ENCODE measurements at regions not wholly inside any gene's neighbourhood (a gene's known extent, or its start where the extent isn't known, plus 50 kb on each side); places are given as distances from the start of the nearest gene placed in this dataset.

DNA sequence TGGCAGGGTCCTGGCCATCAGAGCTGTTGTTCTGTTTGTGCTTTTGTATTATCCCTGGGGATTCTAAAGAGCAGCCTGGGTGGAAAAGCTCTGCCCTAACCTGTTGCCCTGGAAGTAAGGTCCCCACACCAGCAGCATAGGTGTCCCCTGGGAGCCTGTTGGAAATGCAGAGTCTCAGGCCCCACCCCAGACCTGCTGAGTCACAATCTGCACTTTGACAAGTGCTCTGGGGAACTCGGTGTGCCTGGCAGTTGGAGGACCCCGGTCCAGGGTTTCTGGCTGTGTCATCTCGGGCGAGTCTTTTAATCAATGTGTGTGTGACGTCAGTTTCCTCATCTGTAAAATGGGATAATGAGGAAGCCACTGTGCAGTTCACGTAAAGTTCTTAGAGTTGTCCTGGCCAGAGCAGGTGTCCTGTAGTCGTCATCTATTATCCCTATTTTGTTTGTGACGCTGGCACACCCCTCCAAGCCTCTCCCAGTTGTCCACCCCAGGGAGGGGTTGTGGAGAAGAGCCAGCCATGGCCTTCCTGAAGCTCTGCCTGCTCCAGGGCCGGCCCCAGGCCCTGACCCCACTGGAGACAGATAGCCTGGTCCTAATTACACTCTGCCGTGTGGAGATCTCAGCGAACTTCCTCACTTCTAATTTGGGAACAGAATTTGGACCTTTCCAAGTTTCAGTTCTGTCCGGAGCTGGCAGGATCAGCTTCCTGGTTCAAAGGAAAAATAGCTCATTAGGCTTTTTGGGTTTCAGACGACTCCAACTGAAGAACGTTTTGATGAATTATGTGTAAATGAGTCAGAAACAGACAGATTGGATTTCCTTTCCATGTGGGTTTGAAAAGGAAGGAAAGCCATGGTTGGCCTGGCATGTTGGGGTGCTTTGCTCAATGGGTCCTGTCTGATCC is 295.7 kb upstream of the FOXF1 start:
- peak overlapping the region; percentile 16 for H3K27ac ChIP-seq (ENCODE audit: low read length)
- H3K27me3 ChIP-seq (ENCODE audit: control insufficient read depth, insufficient read depth): no peaks in the 10 kb centered on the region
- WGBS: 39% methylated on average over 14 of the region's 14 CpGs
- intact Hi-C loops (cut with DNase I): no loop called here
- no peak overlapping the region for H3K4me3 ChIP-seq (ENCODE audit: low read length)
- peaks cover 2% of the 10 kb centered on the region for H3K4me1 ChIP-seq (ENCODE audit: control insufficient read depth, insufficient read depth, low read length)
- DNase-seq (peak in 2 of 3 donors; percentile 72 to 76), ATAC-seq (peak; percentile 69 to 71)
- no peaks in the 10 kb centered on the region for H3K9me3 ChIP-seq (ENCODE audit: control insufficient read depth, low read length)

DNA sequence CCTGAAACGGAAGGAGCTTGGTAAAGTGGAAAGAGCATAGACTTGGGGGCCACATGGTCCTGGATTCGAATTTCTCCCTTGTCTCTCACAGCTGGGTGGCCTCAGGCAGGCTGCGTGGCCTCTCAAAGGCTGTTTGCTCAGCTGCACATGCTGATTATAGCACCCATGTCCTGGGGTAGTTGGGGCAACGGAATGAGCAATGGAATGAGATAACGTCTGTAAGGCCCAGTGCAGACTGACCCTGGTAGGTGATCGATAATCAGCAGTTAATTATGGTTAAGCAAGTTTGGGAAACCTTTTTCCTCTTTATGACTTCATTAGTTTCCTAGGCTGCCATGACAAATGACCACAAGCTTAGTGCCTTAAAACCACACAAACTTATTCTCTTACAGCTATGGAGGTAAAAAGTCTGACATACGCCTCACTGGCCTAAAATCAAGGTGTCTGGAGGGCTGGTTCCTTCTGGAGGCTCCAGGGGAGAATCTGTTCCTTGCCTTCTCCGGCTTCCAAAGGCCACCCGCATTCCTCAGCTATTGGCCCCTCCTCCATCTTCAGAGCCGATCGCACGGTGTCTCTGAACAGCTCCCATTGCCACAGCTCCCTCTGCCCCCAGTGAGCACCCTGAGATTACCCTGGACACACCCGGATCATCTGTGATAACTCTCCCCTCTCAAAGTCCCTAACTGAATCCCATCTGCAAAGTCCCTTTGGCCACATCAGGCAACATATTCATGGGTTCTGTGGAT is 294.9 kb upstream of the FOXF1 start:
- no peaks in the 10 kb centered on the region for H3K9me3 ChIP-seq (ENCODE audit: control insufficient read depth, low read length)
- WGBS: 85% methylated on average over 13 of the region's 13 CpGs
- no peaks in the 10 kb centered on the region for H3K27me3 ChIP-seq (ENCODE audit: control insufficient read depth, insufficient read depth)
- no peak for ATAC-seq
- H3K4me1 ChIP-seq (ENCODE audit: control insufficient read depth, insufficient read depth, low read length): peaks cover 2% of the 10 kb centered on the region
- H3K4me3 ChIP-seq (ENCODE audit: low read length): no peak overlapping the region
- no peak for DNase-seq
- intact Hi-C loops (cut with DNase I): no loop called here
- no peak overlapping the region for H3K27ac ChIP-seq (ENCODE audit: low read length)

DNA sequence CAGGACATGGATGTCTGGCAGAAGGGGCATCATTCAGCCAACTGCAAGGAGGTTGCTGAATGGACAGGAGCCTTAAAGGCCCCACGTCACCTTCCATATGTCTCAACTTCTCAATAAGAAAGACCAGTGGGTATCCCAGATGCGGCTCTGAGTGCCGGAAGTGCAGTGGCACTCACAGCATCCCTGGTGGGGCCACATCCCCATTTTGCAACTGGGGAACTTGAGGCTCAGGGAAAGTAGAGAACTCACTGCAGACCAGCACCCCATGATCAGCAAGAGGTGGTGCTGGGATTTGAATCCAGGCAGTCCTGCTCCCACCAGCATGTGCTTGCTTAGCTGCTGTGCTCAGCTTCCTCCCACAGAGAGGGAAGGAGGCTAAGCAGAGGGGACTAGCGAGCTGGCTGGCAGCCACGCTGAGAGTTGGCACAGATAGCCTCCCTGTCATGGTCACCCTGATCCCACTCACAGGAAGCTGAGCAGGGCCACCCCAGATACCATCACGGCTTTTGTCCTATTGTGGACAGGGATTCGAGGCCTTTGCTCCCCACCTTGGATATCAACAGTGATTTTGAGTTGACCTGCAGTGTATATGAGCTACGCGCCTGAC is 294.2 kb upstream of the FOXF1 start:
- no peak for ATAC-seq
- Histone ChIP-seq H3K9me3 (ENCODE audit: control insufficient read depth, low read length) (no peaks in the 10 kb centered on the region), H3K4me1 (ENCODE audit: control insufficient read depth, insufficient read depth, low read length) (peaks cover 2% of the 10 kb centered on the region), H3K4me3 (ENCODE audit: low read length) (no peak overlapping the region), H3K27me3 (ENCODE audit: control insufficient read depth, insufficient read depth) (no peaks in the 10 kb centered on the region), H3K27ac (ENCODE audit: low read length) (no peak overlapping the region)
- intact Hi-C loops (cut with DNase I): no loop called here
- WGBS: 64% methylated on average over 9 of the region's 9 CpGs
- DNase-seq: peak in 1 of 3 donors; percentile 63

DNA sequence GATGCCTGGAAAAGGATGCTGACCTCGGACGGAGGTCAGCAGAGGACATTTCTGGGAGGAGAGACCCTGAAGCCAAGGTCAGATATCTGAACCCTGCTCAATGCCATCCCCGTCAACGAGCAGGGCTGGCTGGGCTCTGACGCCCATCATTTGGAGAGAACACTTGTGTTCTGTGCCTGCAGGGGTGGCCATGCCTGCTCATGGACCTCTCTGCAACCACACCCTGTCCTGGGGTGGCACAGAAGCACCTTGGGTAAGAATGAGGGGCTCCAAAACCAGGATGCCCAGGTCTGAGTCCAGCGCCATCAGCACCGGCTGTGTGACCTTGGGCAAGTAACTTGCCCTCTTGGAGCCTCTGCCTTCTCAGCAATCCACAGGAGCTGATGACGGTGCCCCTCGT is 293.7 kb upstream of the FOXF1 start:
- no peaks in the 10 kb centered on the region for H3K9me3 ChIP-seq (ENCODE audit: control insufficient read depth, low read length)
- WGBS: 88% methylated on average over 9 of the region's 9 CpGs
- no peaks in the 10 kb centered on the region for H3K27me3 ChIP-seq (ENCODE audit: control insufficient read depth, insufficient read depth)
- ATAC-seq: no peak
- no peak overlapping the region for H3K27ac ChIP-seq (ENCODE audit: low read length)
- H3K4me1 ChIP-seq (ENCODE audit: control insufficient read depth, insufficient read depth, low read length): peaks cover 2% of the 10 kb centered on the region
- no peak overlapping the region for H3K4me3 ChIP-seq (ENCODE audit: low read length)
- no peak for DNase-seq
- intact Hi-C loops (cut with DNase I): no loop called here

DNA sequence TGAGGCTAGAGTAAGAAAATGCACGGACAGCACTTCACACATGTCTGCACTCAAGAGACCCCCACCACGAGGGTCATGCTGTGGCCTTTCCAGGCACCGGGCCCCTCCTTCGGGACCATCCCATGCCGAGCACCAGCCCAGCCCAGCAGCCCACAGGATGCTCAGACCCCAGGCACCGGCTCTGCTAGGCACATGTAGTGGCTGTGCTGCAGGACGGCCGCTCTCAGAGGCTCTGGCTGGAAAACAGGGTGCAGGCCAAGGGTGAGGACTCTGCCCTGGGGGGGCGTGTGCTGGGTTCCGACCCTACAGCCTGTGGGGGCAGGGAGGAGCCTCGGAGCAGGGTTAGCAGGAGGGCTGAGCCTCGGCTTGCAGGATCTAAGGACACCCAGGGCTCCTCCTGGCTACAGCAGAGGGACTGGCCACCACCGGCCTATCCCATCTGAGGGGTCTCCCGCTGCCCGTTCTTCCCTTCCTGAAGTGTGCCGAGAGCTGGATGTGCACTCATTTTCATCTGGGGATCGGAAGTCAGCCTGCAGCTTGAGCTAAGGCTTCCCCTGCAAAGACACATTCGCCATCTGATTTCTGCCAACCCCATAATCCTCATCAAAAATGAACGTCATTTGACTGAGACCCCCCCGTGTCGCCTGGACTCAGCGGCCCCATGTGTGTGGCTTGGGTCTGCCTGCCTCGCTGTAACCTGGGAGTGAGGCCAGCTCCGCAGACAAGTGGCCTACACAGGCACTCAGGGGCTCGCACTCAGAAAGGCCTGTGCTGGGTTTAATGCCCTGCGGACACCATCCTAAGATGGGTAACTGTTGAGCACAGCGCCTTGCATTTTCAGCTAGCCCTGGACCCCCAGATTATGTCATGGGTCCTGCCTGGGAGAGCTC is 293.1 kb upstream of the FOXF1 start:
- Histone ChIP-seq H3K9me3 (ENCODE audit: control insufficient read depth, low read length) (no peaks in the 10 kb centered on the region), H3K4me3 (ENCODE audit: low read length) (no peak overlapping the region), H3K27ac (ENCODE audit: low read length) (no peak overlapping the region), H3K4me1 (ENCODE audit: control insufficient read depth, insufficient read depth, low read length) (peaks cover 2% of the 10 kb centered on the region), H3K27me3 (ENCODE audit: control insufficient read depth, insufficient read depth) (no peaks in the 10 kb centered on the region)
- no peak for ATAC-seq
- intact Hi-C loops (cut with DNase I): no loop called here
- no peak for DNase-seq
- WGBS: 87% methylated on average over 27 of the region's 27 CpGs

DNA sequence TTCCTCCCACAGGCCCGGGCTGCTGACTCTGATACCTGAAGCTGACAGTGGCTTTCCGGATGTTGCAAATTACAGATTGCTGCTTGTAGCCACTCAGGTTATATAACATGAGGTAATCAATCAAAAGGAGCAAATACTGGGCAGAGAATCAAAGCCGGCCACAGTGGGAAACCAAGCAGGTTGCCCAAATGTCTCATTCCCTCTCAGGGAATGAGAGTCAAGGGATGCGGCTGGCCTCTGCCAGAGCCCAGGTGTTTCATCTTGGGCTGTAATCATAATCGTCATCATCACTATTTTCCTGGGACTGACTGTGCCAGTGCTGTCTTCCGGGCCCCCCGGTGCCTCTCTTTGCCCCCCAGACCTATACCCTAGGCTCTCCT is 292.4 kb upstream of the FOXF1 start:
- WGBS: 77% methylated on average over 7 of the region's 7 CpGs
- H3K27ac ChIP-seq (ENCODE audit: low read length): no peak overlapping the region
- DNase-seq (no peak), ATAC-seq (no peak)
- H3K4me3 ChIP-seq (ENCODE audit: low read length): no peak overlapping the region
- no peaks in the 10 kb centered on the region for H3K9me3 ChIP-seq (ENCODE audit: control insufficient read depth, low read length)
- intact Hi-C loops (cut with DNase I): no loop called here
- no peaks in the 10 kb centered on the region for H3K27me3 ChIP-seq (ENCODE audit: control insufficient read depth, insufficient read depth)
- H3K4me1 ChIP-seq (ENCODE audit: control insufficient read depth, insufficient read depth, low read length): peaks cover 2% of the 10 kb centered on the region

DNA sequence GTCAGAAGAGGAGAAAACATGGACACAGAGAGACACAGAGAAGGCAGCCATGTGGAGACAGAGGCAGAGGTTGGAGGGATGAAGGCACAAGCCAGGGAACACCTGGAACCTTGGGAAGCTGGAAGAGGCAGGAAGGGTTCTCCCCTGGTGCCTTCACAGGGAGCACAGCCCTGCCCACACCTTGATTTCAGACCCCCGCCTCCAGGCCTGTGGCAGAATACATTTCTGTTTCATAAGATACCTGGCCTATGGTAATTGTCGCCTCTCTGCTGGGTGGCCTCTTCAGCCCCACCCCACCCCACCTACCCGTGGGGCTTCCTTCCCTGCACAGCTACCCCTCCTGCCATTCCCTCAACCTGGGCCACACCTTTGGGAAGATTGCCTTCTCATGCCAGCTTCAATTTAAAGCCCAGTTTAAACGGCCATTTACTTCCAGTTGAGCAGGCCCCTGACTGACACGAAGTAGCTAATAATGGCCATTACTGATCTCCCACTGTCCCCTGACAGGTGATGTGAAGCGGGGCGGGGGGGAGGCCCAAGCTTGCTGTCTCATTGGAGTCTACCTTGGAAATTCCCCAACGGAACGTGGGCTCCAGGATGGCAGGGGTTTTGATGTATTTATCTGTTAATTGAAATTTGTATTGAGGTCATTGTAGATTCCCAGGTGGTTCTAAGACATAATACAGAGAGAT is 291.7 kb upstream of the FOXF1 start:
- no peak for DNase-seq
- intact Hi-C loops (cut with DNase I): no loop called here
- Histone ChIP-seq H3K27me3 (ENCODE audit: control insufficient read depth, insufficient read depth) (no peaks in the 10 kb centered on the region), H3K4me1 (ENCODE audit: control insufficient read depth, insufficient read depth, low read length) (peaks cover 2% of the 10 kb centered on the region), H3K4me3 (ENCODE audit: low read length) (no peak overlapping the region), H3K27ac (ENCODE audit: low read length) (no peak overlapping the region), H3K9me3 (ENCODE audit: control insufficient read depth, low read length) (no peaks in the 10 kb centered on the region)
- WGBS: 76% methylated on average over 9 of the region's 9 CpGs
- no peak for ATAC-seq

DNA sequence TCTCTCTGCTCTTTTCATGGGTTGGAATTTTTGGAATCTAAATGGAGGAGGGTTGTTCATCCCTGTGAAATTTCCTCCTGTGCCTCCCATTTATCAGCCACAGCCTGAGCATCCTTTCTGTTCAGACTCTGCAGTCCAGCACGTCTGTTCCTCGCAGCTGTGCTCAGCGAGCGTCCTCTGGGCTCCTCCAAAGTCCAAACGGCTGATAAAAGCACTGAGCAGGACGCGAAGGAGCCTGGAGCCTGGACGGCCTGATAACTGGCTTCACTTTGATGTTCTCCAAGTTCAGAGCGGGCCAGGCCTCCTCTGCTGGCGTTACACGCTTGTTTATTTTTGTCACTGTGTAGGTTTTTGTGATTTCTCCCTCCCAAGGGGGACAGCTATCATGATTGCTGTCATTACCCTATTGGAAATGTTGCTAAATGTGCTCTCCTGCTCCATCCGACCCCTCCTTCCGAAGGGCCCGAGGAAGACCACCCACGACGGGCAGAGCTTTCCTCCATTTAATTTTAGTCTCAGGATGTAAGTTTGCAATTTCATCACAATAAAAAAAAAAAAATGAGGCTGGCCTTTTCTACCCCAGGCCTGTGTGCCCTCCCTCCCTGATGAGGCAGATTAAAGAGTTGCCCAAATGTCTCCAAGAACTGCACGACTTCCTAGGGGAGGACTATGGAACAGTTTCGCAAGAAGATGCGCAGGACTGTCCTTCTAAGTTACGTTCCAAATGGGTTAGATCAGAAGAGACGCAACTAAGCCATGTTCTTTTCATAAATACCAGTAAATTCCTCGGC is 290.5 kb upstream of the FOXF1 start:
- Histone ChIP-seq H3K4me3 (ENCODE audit: low read length) (no peak overlapping the region), H3K27ac (ENCODE audit: low read length) (no peak overlapping the region), H3K27me3 (ENCODE audit: control insufficient read depth, insufficient read depth) (no peaks in the 10 kb centered on the region), H3K4me1 (ENCODE audit: control insufficient read depth, insufficient read depth, low read length) (peaks cover 2% of the 10 kb centered on the region), H3K9me3 (ENCODE audit: control insufficient read depth, low read length) (no peaks in the 10 kb centered on the region)
- intact Hi-C loops (cut with DNase I): no loop called here
- ATAC-seq (no peak), DNase-seq (no peak)
- 43% methylated on average over 22 of the region's 22 CpGs for WGBS

DNA sequence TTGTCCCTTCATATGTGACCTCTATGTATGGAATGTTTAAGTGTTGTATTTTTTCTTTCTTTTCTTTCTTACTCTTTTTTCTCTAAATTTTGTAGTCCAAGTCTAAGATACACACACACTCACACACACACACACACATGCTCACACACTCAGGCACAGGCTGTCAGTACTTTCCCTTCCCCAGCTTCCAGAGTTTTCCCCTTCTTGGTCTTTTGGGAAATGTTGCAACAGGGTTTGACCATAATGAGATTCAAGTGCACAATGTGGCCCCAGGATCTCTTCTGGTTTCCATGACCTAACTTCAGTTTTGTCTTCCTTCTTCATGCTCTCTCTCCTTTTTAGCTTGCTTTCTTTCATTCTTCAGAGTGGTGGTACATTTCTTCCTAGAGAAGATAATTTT is 289.8 kb upstream of the FOXF1 start:
- intact Hi-C loops (cut with DNase I): no loop called here
- H3K27ac ChIP-seq (ENCODE audit: low read length): no peak overlapping the region
- ATAC-seq: no peak
- no peak for DNase-seq
- H3K4me3 ChIP-seq (ENCODE audit: low read length): no peak overlapping the region
- H3K4me1 ChIP-seq (ENCODE audit: control insufficient read depth, insufficient read depth, low read length): no peaks in the 10 kb centered on the region
- no peaks in the 10 kb centered on the region for H3K27me3 ChIP-seq (ENCODE audit: control insufficient read depth, insufficient read depth)
- no peaks in the 10 kb centered on the region for H3K9me3 ChIP-seq (ENCODE audit: control insufficient read depth, low read length)

DNA sequence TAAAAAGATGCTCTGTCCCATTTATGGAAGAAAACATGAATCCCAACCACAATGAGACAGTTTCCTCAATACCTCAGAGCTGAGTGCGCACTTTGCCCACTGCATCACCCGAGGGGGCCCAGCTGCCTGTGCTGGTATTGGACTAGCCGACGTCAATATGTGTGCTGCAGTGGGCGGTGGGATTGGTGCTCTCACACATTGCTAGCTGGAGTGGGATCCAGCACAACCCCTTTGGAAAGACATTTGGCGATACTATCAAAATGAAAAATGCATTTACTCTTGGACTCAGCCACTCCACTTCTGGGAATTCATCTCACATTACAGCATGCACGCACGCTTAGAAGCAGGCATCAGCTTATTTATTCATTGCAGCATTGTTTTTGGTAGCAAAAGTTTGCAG is 289.2 kb upstream of the FOXF1 start:
- no peaks in the 10 kb centered on the region for H3K9me3 ChIP-seq (ENCODE audit: control insufficient read depth, low read length)
- WGBS: 79% methylated on average over 8 of the region's 8 CpGs
- intact Hi-C loops (cut with DNase I): no loop called here
- H3K4me3 ChIP-seq (ENCODE audit: low read length): no peak overlapping the region
- H3K27me3 ChIP-seq (ENCODE audit: control insufficient read depth, insufficient read depth): no peaks in the 10 kb centered on the region
- ATAC-seq (no peak), DNase-seq (no peak)
- H3K27ac ChIP-seq (ENCODE audit: low read length): no peak overlapping the region
- H3K4me1 ChIP-seq (ENCODE audit: control insufficient read depth, insufficient read depth, low read length): no peaks in the 10 kb centered on the region

Data from right cardiac atrium (tissue), 5 donors.